ENCODE measurements at regions not wholly inside any gene's neighbourhood (a gene's known extent, or its start where the extent isn't known, plus 50 kb on each side); places are given as distances from the start of the nearest gene placed in this dataset.

- no peak for DNase-seq
Observed at GRCh38 chr13:68099631-68100030, 869.5 kb upstream of the PCDH9 start.

DNA sequence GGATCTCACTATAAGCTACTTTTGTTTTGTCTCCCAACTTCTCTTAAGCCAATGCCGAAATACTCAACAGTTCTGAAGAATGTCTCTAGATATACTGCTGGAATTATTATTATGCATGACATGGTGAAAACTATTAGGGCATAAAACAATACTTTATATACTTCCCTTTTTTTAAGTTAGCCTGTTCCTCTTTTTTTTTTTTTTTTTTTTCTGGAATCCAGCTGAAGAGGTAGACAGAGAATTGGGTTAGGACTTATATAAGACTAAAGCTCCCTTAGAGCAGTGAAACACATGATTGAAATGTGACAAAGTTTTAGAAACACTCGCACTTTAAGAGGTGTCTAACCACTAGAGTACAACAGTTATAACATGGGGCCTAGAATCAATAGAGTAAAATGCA is 850.9 kb upstream of the PCDH9 start:
- DNase-seq, result no peak

- no peak for DNase-seq
Observed at GRCh38 chr13:68078874-68079273, 848.7 kb upstream of the PCDH9 start.

GRCh38 chr13:68078469-68078868 is 848.3 kb upstream of the PCDH9 start:
- DNase-seq, result no peak

DNA sequence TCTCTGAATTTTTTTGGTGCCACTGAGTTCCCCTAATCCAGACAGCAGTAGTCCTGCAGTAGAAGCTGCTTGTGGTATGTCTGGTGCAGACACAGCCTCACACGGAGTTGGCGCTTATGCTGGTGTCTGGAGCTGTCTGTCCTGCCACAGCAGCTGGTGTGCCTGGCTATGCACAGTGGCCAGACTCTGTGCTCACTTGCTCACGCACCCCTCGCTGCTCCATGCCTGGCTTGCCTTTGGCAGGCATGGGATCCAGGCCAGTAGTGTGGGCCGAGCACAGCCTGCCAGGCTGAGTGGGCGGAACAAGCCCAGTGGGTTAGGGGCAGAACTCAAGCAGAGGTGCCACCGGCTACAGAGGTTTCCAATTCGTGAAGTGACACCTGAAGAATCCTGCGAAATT is 845.9 kb upstream of the PCDH9 start:
- DNase-seq, result no peak

DNA sequence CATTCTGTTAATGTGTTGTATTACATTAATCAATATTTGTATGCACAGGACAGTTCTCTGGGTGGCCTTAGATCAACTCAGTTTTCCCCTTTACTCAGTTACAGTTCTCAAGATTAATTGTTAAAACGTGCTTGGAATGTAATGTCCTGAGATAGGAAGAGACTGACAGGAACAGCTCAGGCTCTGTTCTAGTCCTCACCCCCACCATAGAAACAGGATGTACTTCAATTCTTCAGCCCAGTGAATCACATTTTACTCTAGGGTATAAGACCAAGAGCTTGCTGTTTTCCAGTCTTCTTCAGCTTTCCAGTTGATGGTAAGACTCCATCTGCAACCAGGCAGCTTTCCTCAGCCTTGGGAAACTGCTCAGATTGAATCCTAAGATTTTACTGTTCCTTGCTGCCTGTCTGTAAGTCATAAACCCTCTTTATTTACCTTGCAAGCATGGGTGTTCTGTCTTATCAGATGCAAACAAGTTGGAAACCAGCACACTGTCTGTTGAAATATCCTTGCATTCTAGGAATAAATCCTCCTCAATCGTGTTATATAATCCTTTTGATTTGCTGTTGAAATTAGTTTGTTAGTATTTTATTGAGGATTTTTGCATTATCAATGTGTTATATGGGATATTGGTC is 836.9 kb upstream of the PCDH9 start:
- no peak for DNase-seq

DNA sequence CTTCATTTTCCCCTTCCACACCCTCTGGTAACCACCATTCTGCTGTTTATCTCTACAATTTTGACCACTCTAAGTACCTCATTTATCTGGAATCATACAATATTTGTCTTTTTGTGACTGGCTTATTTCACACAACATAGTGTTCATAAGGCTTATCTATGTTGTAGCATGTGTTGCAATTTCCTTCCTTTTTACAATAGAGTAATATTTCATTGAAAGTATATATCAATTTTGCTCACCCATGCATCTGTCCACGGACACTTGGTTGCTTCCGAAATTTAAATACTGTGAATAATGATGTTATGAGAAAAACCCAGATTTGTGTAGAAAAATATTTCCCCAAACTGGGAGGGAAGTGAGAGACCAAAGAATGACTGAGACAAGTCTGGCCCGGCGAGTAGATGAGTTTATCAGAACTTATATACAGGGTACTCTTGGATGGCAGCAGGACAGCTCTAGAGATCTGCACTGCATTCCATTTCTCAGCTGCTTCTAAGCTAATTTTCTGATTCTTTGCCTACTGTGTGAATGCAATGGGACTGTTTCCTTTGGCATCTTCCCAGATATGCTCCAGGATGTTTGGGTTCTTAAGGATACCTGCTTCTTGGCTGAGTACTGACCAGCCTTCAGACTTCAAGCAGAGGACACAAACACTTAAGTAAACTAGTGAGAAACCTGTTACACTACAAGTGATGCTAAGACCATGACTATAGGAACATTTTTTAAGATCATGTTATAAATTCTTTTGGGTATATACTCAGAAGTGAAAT is 834.0 kb upstream of the PCDH9 start:
- no peak for DNase-seq

GRCh38 chr13:68063181-68063580 is 833.0 kb upstream of the PCDH9 start:
- DNase-seq, result no peak

GRCh38 chr13:68057836-68058235 is 827.7 kb upstream of the PCDH9 start:
- no peak for DNase-seq

DNA sequence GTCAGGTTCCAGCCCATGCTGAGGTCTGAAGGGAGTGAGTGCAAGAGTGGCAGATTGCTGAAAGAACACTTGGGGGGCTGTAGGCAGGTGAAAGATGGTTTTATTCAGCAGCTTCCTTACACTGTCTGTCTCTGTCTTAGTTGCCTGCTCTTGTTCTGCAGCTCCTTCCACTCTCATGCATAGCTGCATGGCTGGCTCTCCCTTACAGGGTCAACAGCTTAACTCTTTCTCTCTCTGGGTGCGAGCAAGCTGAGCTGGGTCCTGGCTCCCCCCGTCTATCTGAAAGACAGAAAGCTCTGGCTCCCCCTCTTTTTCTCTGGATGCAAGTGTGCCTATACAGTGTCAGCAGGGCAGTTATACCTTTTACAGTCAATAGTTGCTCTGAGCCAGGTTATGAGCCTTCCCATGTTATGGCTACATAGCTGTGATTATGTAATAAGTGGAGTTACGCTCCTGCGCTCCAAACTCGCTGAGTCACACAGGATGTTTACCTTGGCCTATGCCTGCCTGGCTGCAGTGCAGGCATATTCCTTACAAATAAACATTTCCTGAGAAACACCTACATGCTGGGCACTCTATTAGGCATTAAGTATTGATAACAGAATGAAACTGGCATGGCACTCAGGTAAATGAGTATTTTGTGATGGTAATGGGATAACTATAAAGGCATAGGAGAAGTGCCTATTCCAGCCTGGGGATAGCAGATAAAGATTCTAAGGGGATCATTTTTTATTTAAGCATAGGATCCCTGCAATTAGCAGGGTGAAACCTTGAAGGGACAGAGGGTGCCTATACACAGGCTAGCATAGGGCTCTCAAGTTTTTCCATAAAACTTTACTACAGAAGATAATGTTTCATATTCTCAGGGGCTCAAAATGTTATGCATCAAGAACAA is 826.9 kb upstream of the PCDH9 start:
- DNase-seq, result no peak

- DNase-seq, result no peak
Observed at GRCh38 chr13:68051910-68052309, 821.8 kb upstream of the PCDH9 start.

DNA sequence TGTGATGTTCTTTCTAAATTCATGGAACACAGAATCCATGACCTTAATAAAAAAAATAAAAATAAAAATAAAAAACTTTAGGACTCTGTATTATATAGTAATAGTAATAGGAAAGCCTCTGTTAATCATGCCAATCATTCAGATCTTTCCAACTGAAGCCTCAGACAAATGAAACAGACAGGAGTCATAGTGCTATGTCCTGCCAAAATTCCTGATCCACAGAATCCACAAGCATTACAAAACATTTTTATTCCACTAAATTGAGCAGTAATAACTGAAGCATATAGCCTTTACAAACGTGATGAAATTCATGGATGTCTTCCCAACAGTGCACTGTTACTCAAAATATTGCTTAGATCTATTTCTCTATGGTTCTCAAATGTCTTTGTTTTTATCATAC is 820.6 kb upstream of the PCDH9 start:
- DNase-seq, result no peak

DNA sequence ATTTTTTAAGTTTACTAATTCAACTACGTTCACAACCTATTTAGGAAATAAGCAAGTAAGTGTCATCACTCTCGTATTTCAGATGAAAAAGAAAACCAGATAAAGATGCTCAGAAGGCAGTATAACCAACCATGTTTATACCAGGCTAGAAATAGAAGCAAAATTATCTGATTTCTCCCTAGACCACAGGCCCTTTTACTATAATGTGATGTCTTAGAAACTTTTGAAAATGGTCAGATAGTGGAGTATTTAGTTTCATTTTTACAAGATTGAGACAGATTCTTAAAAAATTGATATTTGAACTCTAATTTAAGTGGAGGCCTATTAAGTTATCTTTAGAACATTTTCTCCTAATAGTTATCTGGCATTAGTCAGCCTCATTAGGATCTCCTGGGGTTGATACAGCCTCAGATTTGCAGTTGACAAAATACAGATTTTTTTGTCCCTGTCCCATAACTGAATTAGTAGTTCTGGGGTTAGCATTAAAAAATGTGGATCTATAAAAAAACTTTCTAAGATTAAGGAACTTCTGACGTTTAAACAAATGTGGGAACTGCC is 818.7 kb upstream of the PCDH9 start:
- no peak for DNase-seq

GRCh38 chr13:68047889-68048288 is 817.8 kb upstream of the PCDH9 start:
- no peak for DNase-seq

DNA sequence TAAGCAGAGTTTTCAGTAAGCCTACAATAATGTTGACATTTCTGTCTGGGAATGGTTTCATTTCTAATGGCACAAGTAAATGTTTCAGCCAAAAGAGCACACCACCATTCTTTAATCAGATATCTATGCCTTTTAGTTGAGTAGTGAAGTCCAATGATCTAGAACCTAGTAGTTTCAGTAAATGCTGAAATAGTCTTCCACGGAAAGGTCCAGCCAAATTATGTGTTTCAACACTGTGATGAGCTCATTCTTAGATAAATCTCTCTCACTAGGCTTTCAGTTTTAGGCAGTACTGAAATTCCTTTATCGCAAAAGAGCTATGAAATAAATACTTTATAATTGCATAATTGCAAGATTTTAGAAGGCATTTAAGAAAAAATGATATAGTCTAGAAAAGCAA is 816.8 kb upstream of the PCDH9 start:
- no peak for DNase-seq

DNA sequence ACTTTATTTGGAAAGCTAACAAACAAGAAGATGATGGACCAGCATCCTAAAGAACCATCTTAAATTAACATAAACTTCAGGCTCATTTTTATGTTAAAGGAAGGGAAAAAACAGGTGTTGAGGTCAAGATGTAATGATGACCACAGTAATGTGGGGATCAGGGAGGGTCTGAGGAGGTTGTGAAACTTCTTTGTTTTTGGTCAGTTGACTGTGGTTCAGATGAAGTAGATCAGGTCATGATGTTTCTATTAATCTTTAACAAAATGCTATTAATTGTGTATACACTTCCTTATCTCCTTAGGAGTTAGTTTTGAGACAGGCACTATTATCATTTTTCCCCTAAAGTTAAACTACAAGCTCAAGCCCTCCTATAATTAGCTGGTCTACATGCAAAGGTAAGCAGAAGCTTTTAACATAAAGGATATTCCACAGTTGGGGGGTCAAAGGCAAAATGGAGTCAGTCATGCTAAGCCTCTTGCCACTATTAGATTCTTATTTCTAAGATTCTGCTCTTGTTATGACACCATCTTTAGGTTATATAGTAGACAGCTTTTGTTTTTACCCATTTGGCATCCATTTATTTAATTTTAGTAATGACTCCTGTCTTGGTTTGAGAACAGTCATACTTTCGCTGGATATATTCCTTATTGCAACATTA is 800.1 kb upstream of the PCDH9 start:
- DNase-seq, result no peak

- no peak for DNase-seq
Observed at GRCh38 chr13:68028701-68029100, 798.6 kb upstream of the PCDH9 start.

DNA sequence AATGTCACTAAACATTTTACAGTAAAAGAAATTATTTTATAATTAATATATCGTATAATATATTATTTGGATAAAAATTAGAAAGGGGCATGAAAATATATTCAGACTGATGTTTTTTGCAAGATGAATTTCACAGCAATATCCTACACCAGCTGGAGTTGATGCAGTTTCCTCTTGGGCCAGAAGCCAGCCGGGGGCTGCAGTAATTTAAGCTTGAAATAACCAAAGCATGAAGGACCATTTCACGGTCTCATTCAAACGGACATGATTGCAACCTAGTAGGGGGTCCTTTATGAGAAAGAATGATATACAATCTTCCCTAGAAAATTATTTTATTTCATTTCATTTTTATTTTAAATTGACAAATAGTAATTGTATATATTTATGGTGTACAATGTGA is 797.2 kb upstream of the PCDH9 start:
- peak; percentile 19 for DNase-seq

GRCh38 chr13:68026077-68026476 is 795.9 kb upstream of the PCDH9 start:
- no peak for DNase-seq

DNA sequence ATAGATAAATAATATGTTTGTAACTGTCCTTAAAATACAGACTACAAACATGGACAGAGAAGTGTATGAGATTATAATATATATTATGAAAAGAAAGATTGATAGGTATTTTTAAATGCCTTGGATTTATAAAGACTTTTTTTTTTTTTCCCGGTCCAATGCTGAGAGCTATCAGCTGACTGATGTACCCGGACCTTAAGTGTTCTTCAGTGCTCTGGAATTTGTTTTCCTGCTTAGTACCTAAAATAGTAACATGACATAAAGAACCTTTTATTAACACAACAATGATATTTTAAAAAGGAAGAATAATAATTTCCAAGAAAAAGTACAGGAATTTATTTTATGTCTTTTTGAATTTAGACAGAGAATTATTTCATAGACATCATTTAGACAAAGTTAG is 795.5 kb upstream of the PCDH9 start:
- DNase-seq, result no peak

GRCh38 chr13:68023838-68024581 is 793.9 kb upstream of the PCDH9 start:
- no peak for DNase-seq

GRCh38 chr13:68019901-68020300 is 789.8 kb upstream of the PCDH9 start:
- DNase-seq, result no peak
